Transverse colon (tissue), 4 donors: ENCODE measurements at regions not wholly inside any gene's neighbourhood (a gene's known extent, or its start where the extent isn't known, plus 50 kb on each side); places are given as distances from the start of the nearest gene placed in this dataset.

Experiments used
- CTCF ChIP-seq, 5 experiments: fragments of 200-600 bp in 3 of 5; fragments of 450-650 bp in 2 of 5; sonication (generic) in 3 of 5; IDR thresholded peaks; 1 replicate in 2 of 5; 2 replicates in 3 of 5; pipeline ENCODE4 v1.5.1; 2016 to 2017; ENCODE audit warnings: antibody characterized with exemption in 5 of 5, inconsistent platforms in 3 of 5, mild to moderate bottlenecking in 2 of 5, moderate library complexity in 1 of 5
- EP300 ChIP-seq: sonication (generic); formaldehyde crosslinking; IDR thresholded peaks from one replicate; pipeline ENCODE4 v1.6.1; 2017; ENCODE audit warnings: antibody characterized with exemption, low read depth
- POLR2A ChIP-seq: fragments of 450-650 bp; IDR thresholded peaks from one replicate; pipeline ENCODE4 v1.6.1; 2016; ENCODE audit warnings: antibody characterized with exemption, mild to moderate bottlenecking, moderate library complexity
- POLR2AphosphoS5 ChIP-seq, 3 donors: sonication (generic); formaldehyde crosslinking; IDR thresholded peaks; one replicate each; pipeline ENCODE4 v1.6.1; 2016; ENCODE audit warnings: antibody characterized with exemption in 3 of 3

- TF ChIP-seq CTCF (IDR thresholded peaks at IDR 0.05) (no peak), EP300 (no peak), POLR2A (no peak), POLR2AphosphoS5 (IDR thresholded peaks at IDR 0.05) (no peak)
Observed at GRCh38 chr15:97903560-97903959, 56.9 kb upstream of the ARRDC4 start.
